ENCODE measurements at regions not wholly inside any gene's neighbourhood (a gene's known extent, or its start where the extent isn't known, plus 50 kb on each side); places are given as distances from the start of the nearest gene placed in this dataset.

GRCh38 chr12:82554529-82554928 is 132.2 kb upstream of the TMTC2 start:
- WGBS, 2 donors: 44 to 54% methylated on average over 2 of the region's 2 CpGs
- TF ChIP-seq POLR2A (IDR thresholded peaks at IDR 0.05): no peak
- no peak for TF ChIP-seq CTCF (IDR thresholded peaks at IDR 0.05)
- DNase-seq (no peak), ATAC-seq (no peak)
- H3K27ac ChIP-seq: no peak overlapping the region
- no peaks in the 10 kb centered on the region for H3K36me3 ChIP-seq (replicated peaks in 1 of 2; ENCODE audit: insufficient read depth in 1 of 2, low read depth in 2 of 2)
- intact Hi-C loops (cut with DNase I): no loop called here
- H3K4me3 ChIP-seq: no peak overlapping the region
- H3K27me3 ChIP-seq: no peaks in the 10 kb centered on the region
- H3K4me1 ChIP-seq: no peaks in the 10 kb centered on the region
- no peaks in the 10 kb centered on the region for H3K9me3 ChIP-seq

GRCh38 chr12:82555699-82556098 is 131.0 kb upstream of the TMTC2 start:
- no peaks in the 10 kb centered on the region for H3K36me3 ChIP-seq (replicated peaks in 1 of 2; ENCODE audit: insufficient read depth in 1 of 2, low read depth in 2 of 2)
- 13 to 16% methylated on average over 1 of the region's 1 CpG for WGBS, 2 donors
- DNase-seq (no peak), ATAC-seq (no peak)
- no peaks in the 10 kb centered on the region for H3K4me1 ChIP-seq
- no peaks in the 10 kb centered on the region for H3K9me3 ChIP-seq
- intact Hi-C loops (cut with DNase I): no loop called here
- TF ChIP-seq CTCF (IDR thresholded peaks at IDR 0.05): no peak
- TF ChIP-seq POLR2A (IDR thresholded peaks at IDR 0.05): no peak
- no peak overlapping the region for H3K4me3 ChIP-seq
- H3K27ac ChIP-seq: no peak overlapping the region
- no peaks in the 10 kb centered on the region for H3K27me3 ChIP-seq

GRCh38 chr12:82565966-82566365 is 120.7 kb upstream of the TMTC2 start:
- Histone ChIP-seq H3K9me3 (no peaks in the 10 kb centered on the region), H3K36me3 (replicated peaks in 1 of 2; ENCODE audit: insufficient read depth in 1 of 2, low read depth in 2 of 2) (no peaks in the 10 kb centered on the region), H3K4me1 (no peaks in the 10 kb centered on the region), H3K27ac (no peak overlapping the region), H3K27me3 (no peaks in the 10 kb centered on the region), H3K4me3 (no peak overlapping the region)
- ATAC-seq (no peak), DNase-seq (no peak)
- TF ChIP-seq POLR2A (IDR thresholded peaks at IDR 0.05) (no peak), CTCF (IDR thresholded peaks at IDR 0.05) (no peak)
- intact Hi-C loops (cut with DNase I): no loop called here
- WGBS, 2 donors: 44 to 83% methylated on average over 1 of the region's 1 CpG

- Histone ChIP-seq H3K27ac (no peak overlapping the region), H3K27me3 (no peaks in the 10 kb centered on the region), H3K4me1 (no peaks in the 10 kb centered on the region), H3K4me3 (no peak overlapping the region), H3K9me3 (no peaks in the 10 kb centered on the region), H3K36me3 (replicated peaks in 1 of 2; ENCODE audit: insufficient read depth in 1 of 2, low read depth in 2 of 2) (no peaks in the 10 kb centered on the region)
- DNase-seq (no peak), ATAC-seq (no peak)
- TF ChIP-seq CTCF (IDR thresholded peaks at IDR 0.05) (no peak), POLR2A (IDR thresholded peaks at IDR 0.05) (no peak)
- intact Hi-C loops (cut with DNase I): no loop called here
Observed at GRCh38 chr12:82567688-82568087, 119.0 kb upstream of the TMTC2 start.

- H3K9me3 ChIP-seq: no peaks in the 10 kb centered on the region
- H3K4me1 ChIP-seq: no peaks in the 10 kb centered on the region
- ATAC-seq (no peak), DNase-seq (no peak)
- intact Hi-C loops (cut with DNase I): no loop called here
- WGBS, 2 donors: 60 to 76% methylated on average over 2 of the region's 2 CpGs
- no peaks in the 10 kb centered on the region for H3K36me3 ChIP-seq (replicated peaks in 1 of 2; ENCODE audit: insufficient read depth in 1 of 2, low read depth in 2 of 2)
- TF ChIP-seq CTCF (IDR thresholded peaks at IDR 0.05): no peak
- TF ChIP-seq POLR2A (IDR thresholded peaks at IDR 0.05): no peak
- H3K4me3 ChIP-seq: no peak overlapping the region
- no peak overlapping the region for H3K27ac ChIP-seq
- H3K27me3 ChIP-seq: no peaks in the 10 kb centered on the region
Observed at GRCh38 chr12:82574191-82574590, 112.5 kb upstream of the TMTC2 start.
